Uterus (tissue), 3 donors: ENCODE measurements at regions not wholly inside any gene's neighbourhood (a gene's known extent, or its start where the extent isn't known, plus 50 kb on each side); places are given as distances from the start of the nearest gene placed in this dataset.

Source experiments
- DNase-seq, 2 donors: peaks; one replicate each; pipeline ENCODE4 v3.0.0-alpha.2; 2019 to 2020
- H3K27ac ChIP-seq, 2 donors: fragments of 200-600 bp; sonication (generic); 1 replicate in 1 of 2; 2 replicates in 1 of 2; pipeline ENCODE4 v1.5.1; 2016 to 2018
- H3K27me3 ChIP-seq, 2 donors: fragments of 200-600 bp; sonication (generic); one replicate each; pipeline ENCODE4 v1.5.1; 2018 to 2019; ENCODE audit warnings: control low read depth in 1 of 2
- H3K36me3 ChIP-seq, 2 donors: fragments of 200-600 bp; sonication (generic); one replicate each; pipeline ENCODE4 v1.5.1; 2019; ENCODE audit warnings: control low read depth in 1 of 2
- H3K4me1 ChIP-seq, 2 donors: fragments of 200-600 bp; sonication (generic); one replicate each; pipeline ENCODE4 v1.5.1; 2018 to 2019; ENCODE audit warnings: control low read depth in 1 of 2
- H3K4me3 ChIP-seq, 2 donors: fragments of 200-600 bp; sonication (generic); 1 replicate in 1 of 2; 2 replicates in 1 of 2; pipeline ENCODE4 v1.5.1; 2018 to 2019; ENCODE audit warnings: mild to moderate bottlenecking in 1 of 2
- H3K9me3 ChIP-seq, 2 donors: fragments of 200-600 bp; sonication (generic); one replicate each; pipeline ENCODE4 v1.5.1; 2019; ENCODE audit warnings: control low read depth in 1 of 2
- POLR2A ChIP-seq, 2 donors: fragments of 450-650 bp; IDR thresholded peaks; one replicate each; pipeline ENCODE4 v1.6.1; 2016; ENCODE audit warnings: antibody characterized with exemption in 2 of 2, mild to moderate bottlenecking in 1 of 2, moderate library complexity in 1 of 2
- intact Hi-C: fragments of 100-400 bp; cut with DNase I; formaldehyde crosslinking; loops from one replicate; pipeline ENCODE4 v1.15.1; 2023; ENCODE audit warnings: low total_unique reads
- TF ChIP-seq, protein P1 (sequence below), 4 experiments: fragments of 200-600 bp in 2 of 4; fragments of 450-650 bp in 2 of 4; sonication (generic) in 2 of 4; IDR thresholded peaks; one replicate each; pipeline ENCODE4 v1.5.1; 2016 to 2019; ENCODE audit warnings: antibody characterized with exemption in 4 of 4, mild to moderate bottlenecking in 2 of 4, moderate library complexity in 1 of 4
- donor health status: DM: yes; HTN: yes; CAD: no.

- Histone ChIP-seq H3K27ac (peak overlapping the region; percentile 91), H3K36me3 (no peaks in the 10 kb centered on the region), H3K4me3 (no peak overlapping the region), H3K4me1 (peaks cover 13 to 24% of the 10 kb centered on the region in 2 donors), H3K27me3 (no peaks in the 10 kb centered on the region), H3K9me3 (no peaks in the 10 kb centered on the region)
- DNase-seq, result no peak
- intact Hi-C loops, result no loop called here
- TF ChIP-seq, protein P1, sequence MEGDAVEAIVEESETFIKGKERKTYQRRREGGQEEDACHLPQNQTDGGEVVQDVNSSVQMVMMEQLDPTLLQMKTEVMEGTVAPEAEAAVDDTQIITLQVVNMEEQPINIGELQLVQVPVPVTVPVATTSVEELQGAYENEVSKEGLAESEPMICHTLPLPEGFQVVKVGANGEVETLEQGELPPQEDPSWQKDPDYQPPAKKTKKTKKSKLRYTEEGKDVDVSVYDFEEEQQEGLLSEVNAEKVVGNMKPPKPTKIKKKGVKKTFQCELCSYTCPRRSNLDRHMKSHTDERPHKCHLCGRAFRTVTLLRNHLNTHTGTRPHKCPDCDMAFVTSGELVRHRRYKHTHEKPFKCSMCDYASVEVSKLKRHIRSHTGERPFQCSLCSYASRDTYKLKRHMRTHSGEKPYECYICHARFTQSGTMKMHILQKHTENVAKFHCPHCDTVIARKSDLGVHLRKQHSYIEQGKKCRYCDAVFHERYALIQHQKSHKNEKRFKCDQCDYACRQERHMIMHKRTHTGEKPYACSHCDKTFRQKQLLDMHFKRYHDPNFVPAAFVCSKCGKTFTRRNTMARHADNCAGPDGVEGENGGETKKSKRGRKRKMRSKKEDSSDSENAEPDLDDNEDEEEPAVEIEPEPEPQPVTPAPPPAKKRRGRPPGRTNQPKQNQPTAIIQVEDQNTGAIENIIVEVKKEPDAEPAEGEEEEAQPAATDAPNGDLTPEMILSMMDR (IDR thresholded peaks at IDR 0.05), result no peak
Measured at GRCh38 chr12:124371970-124372555, 77.2 kb downstream of the RFLNA start.

DNA sequence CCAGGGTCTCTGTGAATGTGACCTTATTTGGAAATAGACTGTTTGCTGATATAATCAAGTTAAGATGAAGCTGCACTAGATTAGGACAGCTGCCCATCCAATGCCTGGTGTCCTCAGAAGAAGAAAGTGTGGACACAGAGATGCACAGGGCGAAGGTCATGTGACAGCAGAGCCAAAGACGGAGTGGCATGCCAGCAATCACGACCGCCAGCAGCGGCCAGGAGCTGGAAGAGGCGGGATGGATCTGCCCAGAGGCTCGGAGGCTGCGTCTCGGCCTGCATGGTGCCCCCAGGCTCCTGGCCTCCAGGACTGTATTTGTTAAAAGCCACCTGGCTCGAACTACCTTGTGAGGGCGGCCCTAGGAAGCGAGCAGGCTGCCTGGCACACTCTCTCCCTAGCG is 76.5 kb downstream of the RFLNA start:
- TF ChIP-seq POLR2A (IDR thresholded peaks at IDR 0.05), result no peak
- TF ChIP-seq, protein P1 (IDR thresholded peaks at IDR 0.05), result no peak
- Histone ChIP-seq H3K4me3 (no peak overlapping the region), H3K36me3 (no peaks in the 10 kb centered on the region), H3K27ac (peak overlapping the region; percentile 91), H3K27me3 (no peaks in the 10 kb centered on the region), H3K9me3 (no peaks in the 10 kb centered on the region), H3K4me1 (peaks cover 13 to 24% of the 10 kb centered on the region in 2 donors)
- no peak for DNase-seq
- intact Hi-C loops, result no loop called here

- Histone ChIP-seq H3K27ac (peak overlapping the region; percentile 91), H3K4me3 (no peak overlapping the region), H3K4me1 (peaks cover 13 to 24% of the 10 kb centered on the region in 2 donors), H3K36me3 (no peaks in the 10 kb centered on the region), H3K9me3 (no peaks in the 10 kb centered on the region), H3K27me3 (no peaks in the 10 kb centered on the region)
- TF ChIP-seq, protein P1 (IDR thresholded peaks at IDR 0.05), result no peak
- TF ChIP-seq POLR2A (IDR thresholded peaks at IDR 0.05), result no peak
- intact Hi-C loops, result no loop called here
- DNase-seq, result no peak
Measured at GRCh38 chr12:124370851-124371250, 76.0 kb downstream of the RFLNA start.

GRCh38 chr12:124370384-124370783 is 75.5 kb downstream of the RFLNA start:
- H3K27ac ChIP-seq, result peak overlapping the region; percentile 91
- intact Hi-C loops, result no loop called here
- TF ChIP-seq, protein P1 (IDR thresholded peaks at IDR 0.05), result no peak
- TF ChIP-seq POLR2A (IDR thresholded peaks at IDR 0.05), result no peak
- H3K36me3 ChIP-seq, result no peaks in the 10 kb centered on the region
- no peak for DNase-seq
- H3K27me3 ChIP-seq, result no peaks in the 10 kb centered on the region
- no peak overlapping the region for H3K4me3 ChIP-seq
- H3K9me3 ChIP-seq, result no peaks in the 10 kb centered on the region
- H3K4me1 ChIP-seq, result peaks cover 13 to 24% of the 10 kb centered on the region in 2 donors

- DNase-seq, result no peak
- Histone ChIP-seq H3K4me1 (peaks cover 13 to 24% of the 10 kb centered on the region in 2 donors), H3K27ac (peak overlapping the region; percentile 91), H3K9me3 (no peaks in the 10 kb centered on the region), H3K4me3 (no peak overlapping the region), H3K27me3 (no peaks in the 10 kb centered on the region), H3K36me3 (no peaks in the 10 kb centered on the region)
- intact Hi-C loops, result no loop called here
- TF ChIP-seq POLR2A (IDR thresholded peaks at IDR 0.05), result no peak
- TF ChIP-seq, protein P1 (IDR thresholded peaks at IDR 0.05), result no peak
Measured at GRCh38 chr12:124369827-124370378, 75.0 kb downstream of the RFLNA start.
